A673 (cell line): ENCODE measurements at regions not wholly inside any gene's neighbourhood (a gene's known extent, or its start where the extent isn't known, plus 50 kb on each side); places are given as distances from the start of the nearest gene placed in this dataset.

Experiments used
- BruUV-seq: library from RNA; stranded (reverse); fragments of 400-500 nt; replicated peaks from 2 replicates; lab custom pipeline; 2021; lab: Mats Ljungman, UMichigan
- CTCF ChIA-PET: fragments of 300-600 bp; sonication (Branson Sonifier 250); formaldehyde crosslinking; loops from one replicate; lab custom pipeline; 2022; ENCODE audit warnings: antibody characterized with exemption; lab: Charles Lee
- POLR2A ChIA-PET: fragments of 300-600 bp; sonication (Branson Sonifier 250); formaldehyde crosslinking; loops from one replicate; lab custom pipeline; 2022; ENCODE audit warnings: antibody characterized with exemption; ENCODE audit not compliant: low non-redundant PET; lab: Charles Lee
- DNase-seq: peaks from one replicate; pipeline ENCODE4 v3.0.0-alpha.2; 2015; ENCODE audit warnings: low spot score
- H3K27ac ChIP-seq: fragments of 200-600 bp; sonication (generic); 2 replicates; pipeline ENCODE4 v1.5.1; 2016; ENCODE audit warnings: mixed run types, low read depth, mild to moderate bottlenecking, mixed read lengths, antibody characterized with exemption, low read length; ENCODE audit not compliant: poor library complexity, severe bottlenecking
- H3K27me3 ChIP-seq: fragments of 200-600 bp; sonication (generic); replicated peaks from 2 replicates; pipeline ENCODE4 v1.6.1; 2017; ENCODE audit warnings: mixed run types, low read depth, mild to moderate bottlenecking, mixed read lengths, antibody characterized with exemption, low read length; ENCODE audit not compliant: insufficient read depth, poor library complexity
- H3K36me3 ChIP-seq: fragments of 200-600 bp; sonication (generic); 2 replicates; pipeline ENCODE4 v1.6.1; 2016; ENCODE audit warnings: mixed run types, mild to moderate bottlenecking, mixed read lengths, antibody characterized with exemption, low read length; ENCODE audit not compliant: insufficient read depth, poor library complexity, severe bottlenecking
- H3K4me1 ChIP-seq: fragments of 200-600 bp; sonication (generic); 2 replicates; pipeline ENCODE4 v1.6.1; 2017; ENCODE audit warnings: mixed run types, mild to moderate bottlenecking, mixed read lengths, antibody characterized with exemption, low read length; ENCODE audit not compliant: insufficient read depth, poor library complexity, severe bottlenecking
- H3K4me3 ChIP-seq: fragments of 200-600 bp; sonication (generic); 2 replicates; pipeline ENCODE4 v1.5.1; 2016; ENCODE audit warnings: low read depth, mixed run types, mild to moderate bottlenecking, mixed read lengths, low read length; ENCODE audit not compliant: poor library complexity, severe bottlenecking
- H3K9me3 ChIP-seq: fragments of 200-600 bp; sonication (generic); 2 replicates; pipeline ENCODE4 v1.6.1; 2016; ENCODE audit warnings: mixed run types, low read depth, mild to moderate bottlenecking, mixed read lengths, antibody characterized with exemption, low read length; ENCODE audit not compliant: poor library complexity, severe bottlenecking
- EZH2 ChIP-seq: fragments of 200-600 bp; sonication (generic); IDR thresholded peaks from 2 replicates; pipeline ENCODE4 v1.6.1; 2017; ENCODE audit warnings: borderline replicate concordance, low read depth, mild to moderate bottlenecking, mixed read lengths, antibody characterized with exemption, low read length; ENCODE audit not compliant: poor library complexity, severe bottlenecking
- intact Hi-C: fragments of 100-400 bp; cut with micrococcal nuclease; formaldehyde crosslinking; loops from one replicate; pipeline ENCODE4 v1.10.0; 2022; ENCODE audit not compliant: unreplicated experiment
- TF ChIP-seq, protein P1 (sequence below): fragments of 300-800, 200-600 bp; sonication (generic); conservative IDR thresholded peaks from 2 replicates; pipeline ENCODE4 v1.5.1; 2017; ENCODE audit warnings: low read depth, mild to moderate bottlenecking, antibody characterized with exemption, low read length, moderate library complexity, mixed read lengths

DNA sequence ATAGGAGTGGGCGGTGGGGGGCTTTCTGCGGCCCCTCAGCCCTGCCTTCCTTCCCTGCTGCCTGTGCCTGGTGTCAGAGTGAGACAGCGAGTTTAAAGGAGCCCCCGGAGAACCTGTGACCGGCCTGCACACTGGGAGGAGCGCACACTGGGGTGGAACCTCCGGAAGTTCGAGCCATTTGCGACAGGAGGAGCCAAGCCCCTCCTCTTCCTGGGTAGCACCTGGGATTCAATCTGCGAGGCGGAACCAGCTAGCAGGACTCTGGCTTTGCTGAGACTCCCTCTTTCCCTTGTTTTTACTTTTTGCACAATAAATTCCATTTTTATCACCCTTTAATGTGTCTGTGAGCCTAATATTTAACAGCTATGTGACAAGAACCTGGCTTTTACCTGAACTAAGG lies 540.6 kb downstream of the NPHP4 start:
- no peak for TF ChIP-seq EZH2
- TF ChIP-seq, protein P1, sequence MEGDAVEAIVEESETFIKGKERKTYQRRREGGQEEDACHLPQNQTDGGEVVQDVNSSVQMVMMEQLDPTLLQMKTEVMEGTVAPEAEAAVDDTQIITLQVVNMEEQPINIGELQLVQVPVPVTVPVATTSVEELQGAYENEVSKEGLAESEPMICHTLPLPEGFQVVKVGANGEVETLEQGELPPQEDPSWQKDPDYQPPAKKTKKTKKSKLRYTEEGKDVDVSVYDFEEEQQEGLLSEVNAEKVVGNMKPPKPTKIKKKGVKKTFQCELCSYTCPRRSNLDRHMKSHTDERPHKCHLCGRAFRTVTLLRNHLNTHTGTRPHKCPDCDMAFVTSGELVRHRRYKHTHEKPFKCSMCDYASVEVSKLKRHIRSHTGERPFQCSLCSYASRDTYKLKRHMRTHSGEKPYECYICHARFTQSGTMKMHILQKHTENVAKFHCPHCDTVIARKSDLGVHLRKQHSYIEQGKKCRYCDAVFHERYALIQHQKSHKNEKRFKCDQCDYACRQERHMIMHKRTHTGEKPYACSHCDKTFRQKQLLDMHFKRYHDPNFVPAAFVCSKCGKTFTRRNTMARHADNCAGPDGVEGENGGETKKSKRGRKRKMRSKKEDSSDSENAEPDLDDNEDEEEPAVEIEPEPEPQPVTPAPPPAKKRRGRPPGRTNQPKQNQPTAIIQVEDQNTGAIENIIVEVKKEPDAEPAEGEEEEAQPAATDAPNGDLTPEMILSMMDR: no peak
- Histone ChIP-seq H3K27ac (no peak overlapping the region), H3K4me3 (no peak overlapping the region), H3K4me1 (no peaks in the 10 kb centered on the region), H3K27me3 (peaks cover 74% of the 10 kb centered on the region), H3K9me3 (no peaks in the 10 kb centered on the region), H3K36me3 (no peaks in the 10 kb centered on the region)
- no TSS peak for BruUV-seq
- DNase-seq: no peak
- POLR2A ChIA-PET: no interaction called here
- CTCF ChIA-PET: no interaction called here
- intact Hi-C loops: no loop called here

DNA sequence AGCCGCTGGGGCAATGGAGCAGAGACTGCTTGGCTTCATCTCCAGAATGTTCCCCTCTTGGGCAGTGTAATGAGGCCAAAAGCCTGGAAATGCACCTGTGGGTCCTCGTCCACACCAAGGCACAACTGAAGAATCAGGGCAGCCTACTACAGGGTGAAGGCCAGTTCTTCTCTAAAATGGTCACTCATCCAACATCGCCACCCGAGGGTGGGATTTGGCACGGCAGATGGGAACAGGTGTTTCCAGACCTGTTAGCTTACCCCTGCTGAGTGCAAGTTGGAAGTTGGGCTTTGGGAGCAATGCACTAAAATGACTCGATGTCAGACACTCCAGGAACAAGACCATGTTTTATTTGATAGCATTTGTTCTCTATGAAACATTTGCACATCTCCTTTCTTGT lies 543.7 kb downstream of the NPHP4 start:
- DNase-seq: no peak
- H3K27ac ChIP-seq: no peak overlapping the region
- peaks cover 85% of the 10 kb centered on the region for H3K27me3 ChIP-seq
- ChIA-PET CTCF (no interaction called here), POLR2A (interaction anchor here (0.6 kb wide), 1 partner anchor 23 kb away, joined by 4 read pairs; no protein-coding TSS in a partner anchor)
- H3K4me1 ChIP-seq: no peaks in the 10 kb centered on the region
- no peaks in the 10 kb centered on the region for H3K9me3 ChIP-seq
- H3K36me3 ChIP-seq: no peaks in the 10 kb centered on the region
- no peak overlapping the region for H3K4me3 ChIP-seq
- no TSS peak for BruUV-seq
- intact Hi-C loops: no loop called here
- no peak for TF ChIP-seq EZH2
- TF ChIP-seq, protein P1: no peak

DNA sequence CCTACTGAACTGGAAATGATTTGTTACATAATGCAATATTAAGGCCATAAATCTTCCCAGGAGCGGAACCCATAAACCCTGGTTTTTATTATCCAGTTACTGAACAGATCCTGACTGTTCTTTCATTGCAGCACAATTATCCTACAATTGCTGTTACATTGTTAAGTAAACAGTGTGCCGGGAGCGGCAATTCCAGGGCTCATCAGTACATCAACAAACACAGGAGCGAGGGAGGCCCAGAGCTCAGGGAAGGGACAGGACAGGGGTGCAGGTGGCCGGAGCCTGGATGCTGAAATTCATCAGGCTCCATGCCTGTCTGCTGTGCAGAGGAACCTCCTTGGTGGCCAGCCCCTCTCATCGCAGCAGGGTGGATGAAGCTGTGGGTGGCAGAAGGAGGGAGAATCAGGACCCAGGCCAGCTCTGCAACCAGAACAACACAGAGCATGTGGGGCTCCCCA lies 544.7 kb downstream of the NPHP4 start:
- intact Hi-C loops: no loop called here
- CTCF ChIA-PET: no interaction called here
- DNase-seq: no peak

More for the DNA sequence above, 544.7 kb downstream of the NPHP4 start:
- no peak overlapping the region for H3K4me3 ChIP-seq
- peaks cover 86% of the 10 kb centered on the region for H3K27me3 ChIP-seq
- H3K9me3 ChIP-seq: no peaks in the 10 kb centered on the region
- H3K27ac ChIP-seq: no peak overlapping the region
- H3K4me1 ChIP-seq: no peaks in the 10 kb centered on the region
- TF ChIP-seq, protein P1: no peak
- TF ChIP-seq EZH2: no peak
- POLR2A ChIA-PET: interaction anchor here (0.6 kb wide), 1 partner anchor 22 kb away, joined by 4 read pairs; no protein-coding TSS in a partner anchor
- BruUV-seq: no TSS peak
- no peaks in the 10 kb centered on the region for H3K36me3 ChIP-seq
